GM21526 (cell line): ENCODE measurements at regions not wholly inside any gene's neighbourhood (a gene's known extent, or its start where the extent isn't known, plus 50 kb on each side); places are given as distances from the start of the nearest gene placed in this dataset.
"Not testable (repeated sequence)": the region's sequence is repeated elsewhere in the genome, so short reads cannot be mapped to it uniquely, and the experiment has no call there.

Experiments used
- ATAC-seq: cut with Tn5 transposase; IDR thresholded peaks from one replicate; pipeline ENCODE4 v1.9.1; 2021; ENCODE audit warnings: moderate library complexity; ENCODE audit not compliant: unreplicated experiment, low FRiP score

GRCh38 chr14:106001277-106001676 is 474.9 kb downstream of the TMEM121 start:
- not testable (repeated sequence) for ATAC-seq

GRCh38 chr14:106003351-106003750 is 477.0 kb downstream of the TMEM121 start:
- no peak for ATAC-seq

- not testable (repeated sequence) for ATAC-seq
These were observed 478.8 kb downstream of the TMEM121 start for GRCh38 chr14:106004937-106005795.

GRCh38 chr14:106006043-106006442 is 479.7 kb downstream of the TMEM121 start:
- not testable (repeated sequence) for ATAC-seq

- not testable (repeated sequence) for ATAC-seq
These were observed 480.3 kb downstream of the TMEM121 start for GRCh38 chr14:106006716-106007115.

- no peak for ATAC-seq
These were observed 484.4 kb downstream of the TMEM121 start for GRCh38 chr14:106010783-106011182.

GRCh38 chr14:106011631-106012360 is 485.4 kb downstream of the TMEM121 start:
- not testable (repeated sequence) for ATAC-seq

GRCh38 chr14:106012361-106012725 is 486.0 kb downstream of the TMEM121 start:
- not testable (repeated sequence) for ATAC-seq

- no peak for ATAC-seq
These were observed 487.5 kb downstream of the TMEM121 start for GRCh38 chr14:106013879-106014376.

- ATAC-seq: not testable (repeated sequence)
These were observed 491.6 kb downstream of the TMEM121 start for GRCh38 chr14:106017952-106018351.

GRCh38 chr14:106021832-106022231 is 495.4 kb downstream of the TMEM121 start:
- ATAC-seq: no peak

- ATAC-seq: not testable (repeated sequence)
These were observed 496.3 kb downstream of the TMEM121 start for GRCh38 chr14:106022648-106023047.

GRCh38 chr14:106023411-106023810 is 497.0 kb downstream of the TMEM121 start:
- no peak for ATAC-seq

GRCh38 chr14:106024983-106025604 is 498.7 kb downstream of the TMEM121 start:
- ATAC-seq: no peak

- no peak for ATAC-seq
These were observed 499.6 kb downstream of the TMEM121 start for GRCh38 chr14:106026026-106026425.

GRCh38 chr14:106027759-106028158 is 501.4 kb downstream of the TMEM121 start:
- ATAC-seq: not testable (repeated sequence)

GRCh38 chr14:106029959-106030358 is 503.6 kb downstream of the TMEM121 start:
- ATAC-seq: no peak

- ATAC-seq: no peak
These were observed 511.0 kb downstream of the TMEM121 start for GRCh38 chr14:106037380-106037779.

GRCh38 chr14:106038263-106038662 is 511.9 kb downstream of the TMEM121 start:
- no peak for ATAC-seq

GRCh38 chr14:106039400-106039799 is 513.0 kb downstream of the TMEM121 start:
- ATAC-seq: no peak

GRCh38 chr14:106044515-106044914 is 518.1 kb downstream of the TMEM121 start:
- ATAC-seq: no peak
